ENCODE measurements at regions not wholly inside any gene's neighbourhood (a gene's known extent, or its start where the extent isn't known, plus 50 kb on each side); places are given as distances from the start of the nearest gene placed in this dataset.

- H3K4me3 ChIP-seq: no peak overlapping the region
- TF ChIP-seq POLR2AphosphoS5 (IDR thresholded peaks at IDR 0.05): no peak
- no peak for TF ChIP-seq POLR2A (IDR thresholded peaks at IDR 0.05)
- TF ChIP-seq CTCF (IDR thresholded peaks at IDR 0.05): no peak
- TF ChIP-seq EP300 (IDR thresholded peaks at IDR 0.05): no peak
- H3K27ac ChIP-seq: no peak overlapping the region
- 60 to 65% methylated on average over 2 of the region's 2 CpGs for WGBS, 2 donors
- no peaks in the 10 kb centered on the region for H3K36me3 ChIP-seq
- no peaks in the 10 kb centered on the region for H3K27me3 ChIP-seq
- intact Hi-C loops (cut with DNase I): loop anchor here (1.0 to 2.0 kb wide), 2 partner anchors 127 to 181 kb away; no protein-coding TSS in a partner anchor
- no peak for DNase-seq
- no peaks in the 10 kb centered on the region for H3K4me1 ChIP-seq
- no peaks in the 10 kb centered on the region for H3K9me3 ChIP-seq
These were observed 94.1 kb upstream of the NT5E start for GRCh38 chr6:85355816-85356215.

- intact Hi-C loops (cut with DNase I): loop anchor here (1.0 to 2.0 kb wide), 2 partner anchors 128 to 182 kb away; no protein-coding TSS in a partner anchor
- TF ChIP-seq CTCF (IDR thresholded peaks at IDR 0.05) (peak; percentile 55 to 95 (median 90)), POLR2AphosphoS5 (IDR thresholded peaks at IDR 0.05) (no peak)
- DNase-seq: peak; percentile 85
- H3K27ac ChIP-seq: no peak overlapping the region
- H3K27me3 ChIP-seq: no peaks in the 10 kb centered on the region
- no peaks in the 10 kb centered on the region for H3K4me1 ChIP-seq
- WGBS, 2 donors: 21 to 27% methylated on average over 10 of the region's 10 CpGs
- H3K36me3 ChIP-seq: no peaks in the 10 kb centered on the region
- no peak overlapping the region for H3K4me3 ChIP-seq
- H3K9me3 ChIP-seq: no peaks in the 10 kb centered on the region
These were observed 94.9 kb upstream of the NT5E start for GRCh38 chr6:85354761-85355618.

GRCh38 chr6:85353012-85353411 is 96.9 kb upstream of the NT5E start:
- TF ChIP-seq CTCF (IDR thresholded peaks at IDR 0.05): no peak
- TF ChIP-seq POLR2A (IDR thresholded peaks at IDR 0.05): no peak
- TF ChIP-seq EP300 (IDR thresholded peaks at IDR 0.05): no peak
- TF ChIP-seq POLR2AphosphoS5 (IDR thresholded peaks at IDR 0.05): no peak
- Histone ChIP-seq H3K36me3 (no peaks in the 10 kb centered on the region), H3K9me3 (no peaks in the 10 kb centered on the region), H3K27ac (no peak overlapping the region), H3K27me3 (no peaks in the 10 kb centered on the region), H3K4me3 (no peak overlapping the region), H3K4me1 (no peaks in the 10 kb centered on the region)
- 93 to 94% methylated on average over 3 of the region's 3 CpGs for WGBS, 2 donors
- intact Hi-C loops (cut with DNase I): no loop called here
- no peak for DNase-seq

GRCh38 chr6:85348643-85349042 is 101.2 kb upstream of the NT5E start:
- Histone ChIP-seq H3K9me3 (no peaks in the 10 kb centered on the region), H3K4me3 (no peak overlapping the region), H3K27me3 (no peaks in the 10 kb centered on the region), H3K36me3 (no peaks in the 10 kb centered on the region), H3K27ac (no peak overlapping the region), H3K4me1 (no peaks in the 10 kb centered on the region)
- DNase-seq: no peak
- 88 to 95% methylated on average over 5 of the region's 5 CpGs for WGBS, 2 donors
- intact Hi-C loops (cut with DNase I): no loop called here
- TF ChIP-seq POLR2AphosphoS5 (IDR thresholded peaks at IDR 0.05) (no peak), POLR2A (IDR thresholded peaks at IDR 0.05) (no peak), CTCF (IDR thresholded peaks at IDR 0.05) (no peak), EP300 (IDR thresholded peaks at IDR 0.05) (no peak)

Data from sigmoid colon (tissue), 6 donors.